Calu3 (cell line): ENCODE measurements at regions not wholly inside any gene's neighbourhood (a gene's known extent, or its start where the extent isn't known, plus 50 kb on each side); places are given as distances from the start of the nearest gene placed in this dataset.
A peak's percentile ranks its signal among the peaks of the same experiment; 100 is the strongest.

ENCODE experiments used
- BruUV-seq: library from RNA; stranded (reverse); fragments of 400-500 nt; replicated peaks from 2 replicates; lab custom pipeline; 2021; lab: Mats Ljungman, UMichigan
- CTCF ChIA-PET: fragments of 300-600 bp; sonication (Branson Sonifier 250); formaldehyde crosslinking; loops from one replicate; lab custom pipeline; 2022; ENCODE audit warnings: antibody characterized with exemption; lab: Charles Lee
- DNase-seq: peaks from one replicate; pipeline ENCODE4 v3.0.0; 2022
- H3K27ac Mint-ChIP-seq: one replicate; pipeline ENCODE4 v1.8.0; 2022; ENCODE audit warnings: mixed read lengths; ENCODE audit not compliant: unreplicated experiment
- H3K27me3 Mint-ChIP-seq: one replicate; pipeline ENCODE4 v1.8.0; 2022; ENCODE audit warnings: mixed read lengths; ENCODE audit not compliant: unreplicated experiment
- H3K36me3 Mint-ChIP-seq: one replicate; pipeline ENCODE4 v1.8.0; 2022; ENCODE audit warnings: mild to moderate bottlenecking, moderate library complexity, mixed read lengths; ENCODE audit not compliant: insufficient read depth, unreplicated experiment
- H3K4me1 Mint-ChIP-seq: one replicate; pipeline ENCODE4 v1.8.0; 2022; ENCODE audit warnings: mild to moderate bottlenecking, low read depth, mixed read lengths; ENCODE audit not compliant: unreplicated experiment
- H3K4me3 Mint-ChIP-seq: one replicate; pipeline ENCODE4 v1.8.0; 2022; ENCODE audit warnings: mild to moderate bottlenecking, low read depth, moderate library complexity, mixed read lengths; ENCODE audit not compliant: unreplicated experiment
- H3K9me3 Mint-ChIP-seq: one replicate; pipeline ENCODE4 v1.8.0; 2022; ENCODE audit warnings: low read depth, mixed read lengths; ENCODE audit not compliant: unreplicated experiment
- CTCF ChIP-seq: fragments of 200-600 bp; IDR thresholded peaks from one replicate; pipeline ENCODE4 v1.8.0; 2022; ENCODE audit warnings: antibody characterized with exemption; ENCODE audit not compliant: unreplicated experiment
- intact Hi-C: fragments of 100-400 bp; cut with micrococcal nuclease; formaldehyde crosslinking; loops from one replicate; pipeline ENCODE4 v1.10.0; 2022; ENCODE audit not compliant: unreplicated experiment

- Mint-ChIP-seq H3K9me3 (no peaks in the 10 kb centered on the region), H3K4me1 (peaks cover 40% of the 10 kb centered on the region), H3K27ac (peak overlapping the region; percentile 82), H3K4me3 (no peak overlapping the region), H3K27me3 (no peaks in the 10 kb centered on the region), H3K36me3 (peaks cover 14% of the 10 kb centered on the region)
- BruUV-seq, result no TSS peak
- CTCF ChIA-PET, result interaction anchor here (1.3 kb wide), 1 partner anchor 9 kb away, joined by 3 read pairs; no protein-coding TSS in a partner anchor
- DNase-seq, result peak; percentile 36
- intact Hi-C loops, result loop anchor here (2.0 kb wide), 1 partner anchor 38 kb away; no protein-coding TSS in a partner anchor
- TF ChIP-seq CTCF, result no peak
Observed at GRCh38 chr22:27240298-27241075, 561.1 kb downstream of the MN1 start.

GRCh38 chr22:27241430-27242321, 559.9 kb downstream of the MN1 start:
- peak; percentile 14 for DNase-seq
- TF ChIP-seq CTCF, result no peak
- Mint-ChIP-seq H3K27me3 (peaks cover 9% of the 10 kb centered on the region), H3K4me1 (peaks cover 40% of the 10 kb centered on the region), H3K9me3 (no peaks in the 10 kb centered on the region), H3K27ac (no peak overlapping the region), H3K36me3 (peaks cover 14% of the 10 kb centered on the region), H3K4me3 (no peak overlapping the region)
- intact Hi-C loops, result loop anchor here (2.0 kb wide), 1 partner anchor 39 kb away; no protein-coding TSS in a partner anchor
- CTCF ChIA-PET, result no interaction called here
- BruUV-seq, result no TSS peak

DNA sequence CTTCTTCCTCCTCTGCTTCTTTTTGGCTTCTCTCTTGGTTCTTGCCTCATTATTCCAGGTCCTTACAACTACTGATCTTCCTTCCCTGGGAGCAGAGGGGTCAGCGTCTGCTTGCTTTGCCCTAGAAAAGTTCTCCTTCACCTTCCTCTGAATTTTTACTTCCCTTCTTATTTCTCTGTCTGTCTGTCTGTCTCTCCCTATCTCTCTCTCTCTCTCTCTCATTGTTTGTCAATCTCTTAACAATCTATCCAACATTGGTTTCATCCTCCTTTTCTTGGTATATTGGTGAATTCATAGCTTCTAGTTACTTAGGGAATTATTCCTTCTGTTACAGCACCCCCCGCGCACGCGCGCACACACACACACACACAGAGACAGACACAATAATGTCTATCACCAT, 559.1 kb downstream of the MN1 start:
- H3K4me3 Mint-ChIP-seq, result no peak overlapping the region
- H3K9me3 Mint-ChIP-seq, result no peaks in the 10 kb centered on the region
- intact Hi-C loops, result no loop called here
- no peak for DNase-seq
- peaks cover 15% of the 10 kb centered on the region for H3K27me3 Mint-ChIP-seq
- CTCF ChIA-PET, result no interaction called here
- no TSS peak for BruUV-seq
- H3K4me1 Mint-ChIP-seq, result peaks cover 40% of the 10 kb centered on the region
- no peak for TF ChIP-seq CTCF
- peaks cover 14% of the 10 kb centered on the region for H3K36me3 Mint-ChIP-seq
- no peak overlapping the region for H3K27ac Mint-ChIP-seq

GRCh38 chr22:27242917-27243589, 558.5 kb downstream of the MN1 start:
- Mint-ChIP-seq H3K9me3 (no peaks in the 10 kb centered on the region), H3K27me3 (peaks cover 15% of the 10 kb centered on the region), H3K4me1 (peaks cover 40% of the 10 kb centered on the region), H3K27ac (no peak overlapping the region), H3K4me3 (no peak overlapping the region), H3K36me3 (peaks cover 14% of the 10 kb centered on the region)
- intact Hi-C loops, result no loop called here
- CTCF ChIA-PET, result no interaction called here
- DNase-seq, result peak; percentile 17
- TF ChIP-seq CTCF, result no peak
- no TSS peak for BruUV-seq
